Fibroblast of lung (primary cell): ENCODE measurements at regions not wholly inside any gene's neighbourhood (a gene's known extent, or its start where the extent isn't known, plus 50 kb on each side); places are given as distances from the start of the nearest gene placed in this dataset.

Source experiments
- DNase-seq, 2 donors: peaks; one replicate each; pipeline versions ENCODE4 v3.0.0 to v3.0.0-alpha.2; 2010; ENCODE audit warnings: low read depth in 2 of 2
- H2AFZ ChIP-seq: 2 replicates; pipeline ENCODE4 v1.5.1; 2012; ENCODE audit warnings: low read length, control low read depth, inconsistent platforms
- H3K27ac ChIP-seq: 2 replicates; pipeline ENCODE4 v1.5.1; 2011; ENCODE audit warnings: low read length, control low read depth; ENCODE audit not compliant: insufficient read depth
- H3K27me3 ChIP-seq: 2 replicates; pipeline ENCODE4 v1.5.1; 2011; ENCODE audit warnings: mild to moderate bottlenecking, low read length; ENCODE audit not compliant: control insufficient read depth, insufficient read depth
- H3K36me3 ChIP-seq: 2 replicates; pipeline ENCODE4 v1.5.1; 2011; ENCODE audit warnings: low read length; ENCODE audit not compliant: control insufficient read depth, insufficient read depth
- H3K4me1 ChIP-seq: 2 replicates; pipeline ENCODE4 v1.5.1; 2011; ENCODE audit warnings: low read length; ENCODE audit not compliant: control insufficient read depth, insufficient read depth; ENCODE audit errors: extremely low read depth
- H3K4me2 ChIP-seq: 2 replicates; pipeline ENCODE4 v1.5.1; 2011; ENCODE audit warnings: low read length, control low read depth; ENCODE audit not compliant: insufficient read depth; ENCODE audit errors: extremely low read depth
- H3K4me3 ChIP-seq, 4 experiments: fragments of 200-600 bp in 1 of 4; sonication (generic) in 1 of 4; replicated peaks in 1 of 4; 2 replicates each; pipeline ENCODE4 v1.5.1; 2011 to 2016; ENCODE audit warnings: low read length in 4 of 4, low read depth in 3 of 4, mild to moderate bottlenecking in 3 of 4, control low read depth in 2 of 4, inconsistent platforms in 1 of 4, mixed read lengths in 1 of 4; ENCODE audit not compliant: insufficient read depth in 1 of 4; ENCODE audit errors: control extremely low read depth in 1 of 4
- H3K79me2 ChIP-seq: 2 replicates; pipeline ENCODE4 v1.5.1; 2012; ENCODE audit warnings: mild to moderate bottlenecking, low read length, inconsistent platforms; ENCODE audit not compliant: control insufficient read depth, insufficient read depth
- H3K9ac ChIP-seq: 2 replicates; pipeline ENCODE4 v1.5.1; 2011; ENCODE audit warnings: mild to moderate bottlenecking, low read length, control low read depth; ENCODE audit not compliant: insufficient read depth
- H3K9me3 ChIP-seq: 2 replicates; pipeline ENCODE4 v1.5.1; 2012; ENCODE audit warnings: low read depth, low read length; ENCODE audit not compliant: control insufficient read depth, insufficient read depth
- H4K20me1 ChIP-seq: 2 replicates; pipeline ENCODE4 v1.5.1; 2011; ENCODE audit warnings: low read length; ENCODE audit not compliant: control insufficient read depth, insufficient read depth; ENCODE audit errors: extremely low read depth
- EZH2 ChIP-seq: IDR thresholded peaks from 2 replicates; pipeline ENCODE4 v1.5.1; 2012; ENCODE audit warnings: low read length, control low read depth, mild to moderate bottlenecking; ENCODE audit errors: missing control alignments
- TF ChIP-seq, protein P1 (sequence below), 2 donors: IDR thresholded peaks in 1 of 2; conservative IDR thresholded peaks in 1 of 2; 1 replicate in 1 of 2; 2 replicates in 1 of 2; pipeline ENCODE4 v1.5.1; 2011 to 2012; ENCODE audit warnings: low read length in 2 of 2, control low read depth in 1 of 2, inconsistent platforms in 1 of 2, low read depth in 1 of 2, mild to moderate bottlenecking in 1 of 2

DNA sequence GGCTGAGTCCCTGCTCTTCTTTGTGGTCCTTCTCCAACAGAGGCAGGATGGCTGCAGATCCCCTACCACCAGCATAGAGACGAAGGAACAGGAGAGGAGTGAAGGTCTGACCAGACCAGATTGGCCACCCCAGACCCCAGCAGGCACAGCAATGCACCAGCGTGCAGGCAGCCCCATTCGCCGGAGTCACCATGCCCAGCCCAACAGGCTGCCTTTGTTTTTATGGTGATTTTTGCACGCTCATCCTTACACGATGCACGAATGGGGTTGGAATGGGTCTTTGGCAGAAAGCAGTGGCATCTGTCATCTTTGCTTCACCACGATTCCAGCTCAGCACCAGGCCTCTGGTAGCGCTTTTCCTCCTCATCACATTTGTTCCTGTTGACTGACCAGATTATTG, 427.6 kb downstream of the INHBA start:
- Histone ChIP-seq H4K20me1 (no peaks in the 10 kb centered on the region), H3K27ac (no peak overlapping the region), H3K9me3 (no peaks in the 10 kb centered on the region), H3K79me2 (no peaks in the 10 kb centered on the region), H3K4me3 (no peak overlapping the region), H3K4me2 (no peak overlapping the region), H3K27me3 (no peaks in the 10 kb centered on the region), H3K36me3 (no peaks in the 10 kb centered on the region), H3K4me1 (no peaks in the 10 kb centered on the region), H3K9ac (no peak overlapping the region), H2AFZ (no peak overlapping the region)
- TF ChIP-seq EZH2, result no peak
- TF ChIP-seq, protein P1, sequence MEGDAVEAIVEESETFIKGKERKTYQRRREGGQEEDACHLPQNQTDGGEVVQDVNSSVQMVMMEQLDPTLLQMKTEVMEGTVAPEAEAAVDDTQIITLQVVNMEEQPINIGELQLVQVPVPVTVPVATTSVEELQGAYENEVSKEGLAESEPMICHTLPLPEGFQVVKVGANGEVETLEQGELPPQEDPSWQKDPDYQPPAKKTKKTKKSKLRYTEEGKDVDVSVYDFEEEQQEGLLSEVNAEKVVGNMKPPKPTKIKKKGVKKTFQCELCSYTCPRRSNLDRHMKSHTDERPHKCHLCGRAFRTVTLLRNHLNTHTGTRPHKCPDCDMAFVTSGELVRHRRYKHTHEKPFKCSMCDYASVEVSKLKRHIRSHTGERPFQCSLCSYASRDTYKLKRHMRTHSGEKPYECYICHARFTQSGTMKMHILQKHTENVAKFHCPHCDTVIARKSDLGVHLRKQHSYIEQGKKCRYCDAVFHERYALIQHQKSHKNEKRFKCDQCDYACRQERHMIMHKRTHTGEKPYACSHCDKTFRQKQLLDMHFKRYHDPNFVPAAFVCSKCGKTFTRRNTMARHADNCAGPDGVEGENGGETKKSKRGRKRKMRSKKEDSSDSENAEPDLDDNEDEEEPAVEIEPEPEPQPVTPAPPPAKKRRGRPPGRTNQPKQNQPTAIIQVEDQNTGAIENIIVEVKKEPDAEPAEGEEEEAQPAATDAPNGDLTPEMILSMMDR (conservative IDR thresholded peaks at IDR 0.05 in 1 of 2, IDR thresholded peaks at IDR 0.05 in 1 of 2; ENCODE audit: low read depth in 1 of 2, low read length in 2 of 2), result no peak
- no peak for DNase-seq

DNA sequence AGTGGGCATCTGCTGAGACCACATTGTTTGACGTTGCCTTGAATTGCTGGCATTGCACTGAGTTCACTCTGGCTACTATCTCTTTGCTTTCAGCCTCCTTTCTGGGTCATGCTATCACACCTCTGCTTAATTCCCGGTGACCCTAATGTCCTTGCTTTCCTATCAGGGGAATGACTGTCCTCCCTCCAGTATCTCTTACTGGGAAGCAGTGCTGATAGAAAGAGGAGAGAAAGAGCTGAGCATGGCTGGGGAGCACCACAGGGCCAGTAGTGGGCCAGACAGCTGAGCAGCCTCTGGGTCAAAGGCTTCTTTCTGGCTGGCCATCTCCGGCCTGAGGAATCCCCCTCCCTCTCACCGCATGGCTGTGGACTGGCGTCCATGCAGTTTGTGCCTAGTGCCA, 428.7 kb downstream of the INHBA start:
- no peak overlapping the region for H2AFZ ChIP-seq

DNA sequence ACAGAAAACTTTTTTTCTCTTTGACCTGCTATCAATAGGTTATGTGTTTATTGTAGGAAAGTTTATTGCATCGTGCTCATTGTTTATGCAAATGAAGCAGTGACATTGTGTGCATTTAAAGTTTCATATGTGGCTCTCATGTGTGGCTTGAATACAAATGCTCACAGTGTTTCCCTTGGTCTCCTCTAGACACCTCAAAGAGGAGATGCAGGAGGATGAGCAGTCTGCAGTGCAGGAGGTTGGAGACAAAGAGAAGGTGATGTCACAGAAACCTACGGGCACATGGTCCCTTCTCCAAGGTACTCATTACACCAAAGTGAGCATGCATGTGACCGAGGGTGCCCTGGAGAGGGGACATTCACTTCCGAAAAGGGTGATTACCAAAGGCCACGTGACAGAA, 430.2 kb downstream of the INHBA start:
- H4K20me1 ChIP-seq, result no peaks in the 10 kb centered on the region
- no peaks in the 10 kb centered on the region for H3K27me3 ChIP-seq
- no peaks in the 10 kb centered on the region for H3K36me3 ChIP-seq
- no peaks in the 10 kb centered on the region for H3K79me2 ChIP-seq
- H3K4me1 ChIP-seq, result no peaks in the 10 kb centered on the region
- H2AFZ ChIP-seq, result no peak overlapping the region
- H3K4me3 ChIP-seq, result no peak overlapping the region
- no peak overlapping the region for H3K4me2 ChIP-seq
- no peak for DNase-seq
- no peaks in the 10 kb centered on the region for H3K9me3 ChIP-seq
- H3K27ac ChIP-seq, result no peak overlapping the region
- TF ChIP-seq, protein P1 (conservative IDR thresholded peaks at IDR 0.05 in 1 of 2, IDR thresholded peaks at IDR 0.05 in 1 of 2; ENCODE audit: low read depth in 1 of 2, low read length in 2 of 2), result no peak
- no peak for TF ChIP-seq EZH2
- no peak overlapping the region for H3K9ac ChIP-seq

More for the DNA sequence above, 428.7 kb downstream of the INHBA start:
- Histone ChIP-seq H3K4me3 (no peak overlapping the region), H3K27ac (no peak overlapping the region), H3K36me3 (no peaks in the 10 kb centered on the region), H3K9me3 (no peaks in the 10 kb centered on the region), H3K9ac (no peak overlapping the region), H3K27me3 (no peaks in the 10 kb centered on the region), H3K4me1 (no peaks in the 10 kb centered on the region), H3K4me2 (no peak overlapping the region), H3K79me2 (no peaks in the 10 kb centered on the region), H4K20me1 (no peaks in the 10 kb centered on the region)
- DNase-seq, result no peak
- TF ChIP-seq, protein P1 (conservative IDR thresholded peaks at IDR 0.05 in 1 of 2, IDR thresholded peaks at IDR 0.05 in 1 of 2; ENCODE audit: low read depth in 1 of 2, low read length in 2 of 2), result no peak
- no peak for TF ChIP-seq EZH2
